GM10266 (cell line): ENCODE measurements at regions not wholly inside any gene's neighbourhood (a gene's known extent, or its start where the extent isn't known, plus 50 kb on each side); places are given as distances from the start of the nearest gene placed in this dataset.
"Not testable (repeated sequence)": the region's sequence is repeated elsewhere in the genome, so short reads cannot be mapped to it uniquely, and the experiment has no call there.

Source experiments
- DNase-seq: peaks from one replicate; pipeline ENCODE4 v3.0.0; 2012; ENCODE audit errors: extremely low spot score
- TF ChIP-seq, protein P1 (sequence below): IDR thresholded peaks from 2 replicates; pipeline ENCODE4 v1.5.1; 2012; ENCODE audit warnings: mild to moderate bottlenecking, low read depth; ENCODE audit not compliant: control insufficient read depth, insufficient read depth; ENCODE audit errors: missing control alignments

DNA sequence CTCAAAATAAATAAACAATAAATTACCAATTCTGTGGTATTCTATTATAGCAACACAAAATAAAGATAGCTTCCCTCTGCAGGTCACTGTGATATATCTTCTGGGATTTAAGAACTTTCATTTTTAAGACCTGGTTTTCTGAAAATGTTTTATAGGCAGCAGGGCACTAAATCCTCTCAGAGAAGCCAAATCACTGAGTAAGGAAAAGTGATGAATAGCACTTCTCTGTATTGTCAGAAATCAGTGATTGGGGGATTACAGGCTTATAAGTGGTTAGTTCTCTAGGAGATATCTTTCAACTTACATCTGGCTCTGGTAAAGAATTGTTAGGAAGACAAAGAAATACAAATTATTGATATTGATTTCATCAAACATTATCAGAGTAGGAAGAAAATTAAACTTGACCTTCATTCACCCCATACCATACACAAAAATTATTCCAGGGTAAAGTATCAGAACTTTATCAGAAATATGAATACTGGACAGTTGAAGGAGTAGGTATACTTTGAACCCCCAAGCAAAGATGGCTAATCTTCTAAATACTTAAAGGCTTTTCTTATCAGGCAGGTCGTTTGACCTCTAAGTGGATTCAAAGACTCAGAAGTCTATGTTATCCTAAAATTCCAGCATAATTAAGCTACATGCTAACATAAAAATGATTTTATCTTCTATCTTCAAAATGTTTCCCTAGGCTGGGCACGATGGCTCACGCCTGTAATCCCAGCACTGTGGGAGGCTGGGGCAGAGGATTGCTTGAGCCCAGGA, 81.6 kb upstream of the USP9X start:
- TF ChIP-seq, protein P1, sequence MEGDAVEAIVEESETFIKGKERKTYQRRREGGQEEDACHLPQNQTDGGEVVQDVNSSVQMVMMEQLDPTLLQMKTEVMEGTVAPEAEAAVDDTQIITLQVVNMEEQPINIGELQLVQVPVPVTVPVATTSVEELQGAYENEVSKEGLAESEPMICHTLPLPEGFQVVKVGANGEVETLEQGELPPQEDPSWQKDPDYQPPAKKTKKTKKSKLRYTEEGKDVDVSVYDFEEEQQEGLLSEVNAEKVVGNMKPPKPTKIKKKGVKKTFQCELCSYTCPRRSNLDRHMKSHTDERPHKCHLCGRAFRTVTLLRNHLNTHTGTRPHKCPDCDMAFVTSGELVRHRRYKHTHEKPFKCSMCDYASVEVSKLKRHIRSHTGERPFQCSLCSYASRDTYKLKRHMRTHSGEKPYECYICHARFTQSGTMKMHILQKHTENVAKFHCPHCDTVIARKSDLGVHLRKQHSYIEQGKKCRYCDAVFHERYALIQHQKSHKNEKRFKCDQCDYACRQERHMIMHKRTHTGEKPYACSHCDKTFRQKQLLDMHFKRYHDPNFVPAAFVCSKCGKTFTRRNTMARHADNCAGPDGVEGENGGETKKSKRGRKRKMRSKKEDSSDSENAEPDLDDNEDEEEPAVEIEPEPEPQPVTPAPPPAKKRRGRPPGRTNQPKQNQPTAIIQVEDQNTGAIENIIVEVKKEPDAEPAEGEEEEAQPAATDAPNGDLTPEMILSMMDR = no peak

DNA sequence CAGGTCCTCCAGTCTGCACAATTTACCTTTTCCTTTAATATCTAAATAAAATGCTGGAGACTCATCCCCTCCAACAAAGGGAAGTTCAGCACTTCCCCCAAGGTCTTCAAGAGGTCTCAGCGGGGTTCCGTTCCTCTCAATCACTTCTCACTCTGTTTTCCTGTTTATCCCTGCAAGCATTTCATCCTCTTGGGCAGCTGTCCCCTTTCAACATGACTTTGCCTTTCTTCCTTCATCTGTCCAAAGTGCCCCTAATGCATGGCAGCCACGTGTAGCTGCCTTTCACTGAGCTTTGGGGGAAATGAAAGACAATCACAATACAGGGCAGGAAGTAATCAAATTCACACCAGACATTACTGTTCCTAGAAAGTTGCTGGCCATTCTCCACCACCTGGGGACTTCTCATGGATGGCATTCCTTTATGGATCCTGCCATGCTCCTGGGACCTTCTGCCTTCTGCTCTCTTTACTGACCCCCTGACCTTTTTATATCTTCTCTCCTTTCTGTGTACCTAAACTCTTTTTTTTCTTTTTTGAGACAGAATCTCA, 79.7 kb upstream of the USP9X start:
- DNase-seq = no peak

More for the DNA sequence above, 81.6 kb upstream of the USP9X start:
- DNase-seq = no peak

GRCh38 chrX:41009850-41010846, 75.1 kb upstream of the USP9X start:
- TF ChIP-seq, protein P1 = no peak
- DNase-seq = no peak

More for the DNA sequence above, 79.7 kb upstream of the USP9X start:
- TF ChIP-seq, protein P1 = no peak

DNA sequence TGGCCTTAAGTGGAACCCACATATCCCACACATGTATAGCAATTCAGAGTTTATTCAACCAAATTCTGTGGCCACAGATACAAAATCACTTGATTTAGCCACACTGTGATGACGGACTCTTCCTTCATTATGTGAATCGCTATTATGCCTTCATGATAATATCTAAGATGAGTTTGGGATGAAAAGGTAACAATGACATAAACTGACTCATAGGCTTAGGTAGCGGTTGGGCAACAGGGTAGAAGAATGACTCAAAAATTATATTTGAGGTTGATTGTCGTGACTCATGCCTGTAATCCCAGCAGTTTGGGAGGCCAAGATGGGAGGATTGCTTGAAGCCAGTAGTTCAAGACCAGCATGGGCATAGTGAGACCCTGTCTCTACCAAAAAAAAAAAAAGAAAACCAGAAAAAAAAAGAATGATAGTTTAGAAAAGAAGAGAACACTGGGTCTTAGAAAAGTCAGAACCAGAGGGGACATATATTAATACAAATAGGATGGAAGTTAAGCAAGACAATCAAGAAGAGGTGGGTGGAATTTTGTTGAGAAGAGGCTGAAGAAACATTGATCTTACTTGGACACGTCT, 70.4 kb upstream of the USP9X start:
- DNase-seq = no peak
- TF ChIP-seq, protein P1 = no peak

- not testable (repeated sequence) for DNase-seq
Observed at GRCh38 chrX:41017785-41018184, 67.5 kb upstream of the USP9X start.

GRCh38 chrX:41018391-41019040, 66.7 kb upstream of the USP9X start:
- not testable (repeated sequence) for DNase-seq

DNA sequence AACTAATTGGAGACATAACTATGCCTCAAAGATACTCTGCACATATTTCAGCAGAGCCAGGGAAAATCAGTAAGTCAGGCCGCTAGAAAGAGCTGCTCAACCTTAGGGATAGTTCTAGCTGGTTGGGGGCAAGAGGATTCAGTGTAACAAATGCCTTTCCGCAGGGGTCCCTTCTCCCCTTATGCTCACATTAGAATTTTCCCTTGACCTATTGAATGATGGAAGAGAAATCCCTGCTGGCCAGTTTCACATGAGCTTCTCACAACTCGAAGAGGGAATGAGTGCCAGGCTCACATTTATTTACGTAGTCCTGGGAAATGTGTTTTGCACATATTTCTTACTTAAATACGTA, 66.2 kb upstream of the USP9X start:
- no peak for DNase-seq
- TF ChIP-seq, protein P1 = no peak
